ENCODE measurements at regions not wholly inside any gene's neighbourhood (a gene's known extent, or its start where the extent isn't known, plus 50 kb on each side); places are given as distances from the start of the nearest gene placed in this dataset.

GRCh38 chr2:13584020-13584419 is 867.3 kb downstream of the TRIB2 start:
- TF ChIP-seq CEBPB (IDR thresholded peaks at IDR 0.05) (no peak), RAD21 (IDR thresholded peaks at IDR 0.05; ENCODE audit: low read depth) (no peak), EP300 (IDR thresholded peaks at IDR 0.05; ENCODE audit: borderline replicate concordance) (no peak), YY1 (IDR thresholded peaks at IDR 0.05; ENCODE audit: low read depth) (no peak), NFIC (IDR thresholded peaks at IDR 0.05) (no peak), TCF12 (IDR thresholded peaks at IDR 0.05; ENCODE audit: low read depth) (no peak), CREB1 (IDR thresholded peaks at IDR 0.05; ENCODE audit: low read depth) (no peak), FOXM1 (IDR thresholded peaks at IDR 0.05; ENCODE audit: borderline replicate concordance, low read depth) (no peak), ZBTB7A (IDR thresholded peaks at IDR 0.05; ENCODE audit: low read depth) (no peak), TEAD4 (IDR thresholded peaks at IDR 0.05) (no peak), EGR1 (IDR thresholded peaks at IDR 0.05) (no peak), TAF1 (IDR thresholded peaks at IDR 0.05; ENCODE audit: low read depth) (no peak)
- TF ChIP-seq, protein P1, sequence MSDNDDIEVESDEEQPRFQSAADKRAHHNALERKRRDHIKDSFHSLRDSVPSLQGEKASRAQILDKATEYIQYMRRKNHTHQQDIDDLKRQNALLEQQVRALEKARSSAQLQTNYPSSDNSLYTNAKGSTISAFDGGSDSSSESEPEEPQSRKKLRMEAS (IDR thresholded peaks at IDR 0.05) = no peak
- TF ChIP-seq, protein P2, sequence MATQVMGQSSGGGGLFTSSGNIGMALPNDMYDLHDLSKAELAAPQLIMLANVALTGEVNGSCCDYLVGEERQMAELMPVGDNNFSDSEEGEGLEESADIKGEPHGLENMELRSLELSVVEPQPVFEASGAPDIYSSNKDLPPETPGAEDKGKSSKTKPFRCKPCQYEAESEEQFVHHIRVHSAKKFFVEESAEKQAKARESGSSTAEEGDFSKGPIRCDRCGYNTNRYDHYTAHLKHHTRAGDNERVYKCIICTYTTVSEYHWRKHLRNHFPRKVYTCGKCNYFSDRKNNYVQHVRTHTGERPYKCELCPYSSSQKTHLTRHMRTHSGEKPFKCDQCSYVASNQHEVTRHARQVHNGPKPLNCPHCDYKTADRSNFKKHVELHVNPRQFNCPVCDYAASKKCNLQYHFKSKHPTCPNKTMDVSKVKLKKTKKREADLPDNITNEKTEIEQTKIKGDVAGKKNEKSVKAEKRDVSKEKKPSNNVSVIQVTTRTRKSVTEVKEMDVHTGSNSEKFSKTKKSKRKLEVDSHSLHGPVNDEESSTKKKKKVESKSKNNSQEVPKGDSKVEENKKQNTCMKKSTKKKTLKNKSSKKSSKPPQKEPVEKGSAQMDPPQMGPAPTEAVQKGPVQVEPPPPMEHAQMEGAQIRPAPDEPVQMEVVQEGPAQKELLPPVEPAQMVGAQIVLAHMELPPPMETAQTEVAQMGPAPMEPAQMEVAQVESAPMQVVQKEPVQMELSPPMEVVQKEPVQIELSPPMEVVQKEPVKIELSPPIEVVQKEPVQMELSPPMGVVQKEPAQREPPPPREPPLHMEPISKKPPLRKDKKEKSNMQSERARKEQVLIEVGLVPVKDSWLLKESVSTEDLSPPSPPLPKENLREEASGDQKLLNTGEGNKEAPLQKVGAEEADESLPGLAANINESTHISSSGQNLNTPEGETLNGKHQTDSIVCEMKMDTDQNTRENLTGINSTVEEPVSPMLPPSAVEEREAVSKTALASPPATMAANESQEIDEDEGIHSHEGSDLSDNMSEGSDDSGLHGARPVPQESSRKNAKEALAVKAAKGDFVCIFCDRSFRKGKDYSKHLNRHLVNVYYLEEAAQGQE (IDR thresholded peaks at IDR 0.05; ENCODE audit: low read depth) = no peak

All from Ishikawa (cell line).